ENCODE measurements at regions not wholly inside any gene's neighbourhood (a gene's known extent, or its start where the extent isn't known, plus 50 kb on each side); places are given as distances from the start of the nearest gene placed in this dataset.

DNA sequence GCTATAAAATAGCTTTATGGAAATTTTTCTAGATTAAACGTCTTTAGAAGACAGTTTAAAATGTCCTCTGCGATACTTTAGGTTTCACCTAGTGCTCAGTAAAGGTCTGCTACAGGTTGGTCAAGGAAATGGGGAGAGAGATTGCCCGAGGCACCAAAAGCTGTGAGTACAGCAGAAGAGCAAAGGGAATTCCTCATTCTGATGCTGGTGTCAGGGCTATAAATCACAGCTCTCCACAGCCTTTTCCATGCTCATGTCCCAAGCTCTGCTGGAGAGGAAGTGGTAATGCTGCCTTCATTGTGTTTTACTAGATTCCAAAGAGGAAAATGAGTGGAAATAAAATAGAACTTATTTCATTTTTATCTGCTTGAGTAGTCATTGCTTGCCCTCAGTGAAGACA is 2060.4 kb downstream of the ARAP2 start:
- ATAC-seq (ENCODE audit: low FRiP score in 2 of 2) (no peak), DNase-seq (no peak)
- H3K27me3 ChIP-seq = no peaks in the 10 kb centered on the region
- 78 to 81% methylated on average over 3 of the region's 3 CpGs for WGBS, 2 donors
- no peak for TF ChIP-seq EP300 (IDR thresholded peaks at IDR 0.05)
- TF ChIP-seq POLR2AphosphoS5 (IDR thresholded peaks at IDR 0.05) = no peak
- no peak for TF ChIP-seq POLR2A (IDR thresholded peaks at IDR 0.05)
- TF ChIP-seq, protein P1, sequence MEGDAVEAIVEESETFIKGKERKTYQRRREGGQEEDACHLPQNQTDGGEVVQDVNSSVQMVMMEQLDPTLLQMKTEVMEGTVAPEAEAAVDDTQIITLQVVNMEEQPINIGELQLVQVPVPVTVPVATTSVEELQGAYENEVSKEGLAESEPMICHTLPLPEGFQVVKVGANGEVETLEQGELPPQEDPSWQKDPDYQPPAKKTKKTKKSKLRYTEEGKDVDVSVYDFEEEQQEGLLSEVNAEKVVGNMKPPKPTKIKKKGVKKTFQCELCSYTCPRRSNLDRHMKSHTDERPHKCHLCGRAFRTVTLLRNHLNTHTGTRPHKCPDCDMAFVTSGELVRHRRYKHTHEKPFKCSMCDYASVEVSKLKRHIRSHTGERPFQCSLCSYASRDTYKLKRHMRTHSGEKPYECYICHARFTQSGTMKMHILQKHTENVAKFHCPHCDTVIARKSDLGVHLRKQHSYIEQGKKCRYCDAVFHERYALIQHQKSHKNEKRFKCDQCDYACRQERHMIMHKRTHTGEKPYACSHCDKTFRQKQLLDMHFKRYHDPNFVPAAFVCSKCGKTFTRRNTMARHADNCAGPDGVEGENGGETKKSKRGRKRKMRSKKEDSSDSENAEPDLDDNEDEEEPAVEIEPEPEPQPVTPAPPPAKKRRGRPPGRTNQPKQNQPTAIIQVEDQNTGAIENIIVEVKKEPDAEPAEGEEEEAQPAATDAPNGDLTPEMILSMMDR (IDR thresholded peaks at IDR 0.05) = no peak
- H3K4me3 ChIP-seq = no peak overlapping the region
- no peaks in the 10 kb centered on the region for H3K4me1 ChIP-seq
- H3K36me3 ChIP-seq = no peaks in the 10 kb centered on the region
- H3K27ac ChIP-seq = no peak overlapping the region
- no peaks in the 10 kb centered on the region for H3K9me3 ChIP-seq

DNA sequence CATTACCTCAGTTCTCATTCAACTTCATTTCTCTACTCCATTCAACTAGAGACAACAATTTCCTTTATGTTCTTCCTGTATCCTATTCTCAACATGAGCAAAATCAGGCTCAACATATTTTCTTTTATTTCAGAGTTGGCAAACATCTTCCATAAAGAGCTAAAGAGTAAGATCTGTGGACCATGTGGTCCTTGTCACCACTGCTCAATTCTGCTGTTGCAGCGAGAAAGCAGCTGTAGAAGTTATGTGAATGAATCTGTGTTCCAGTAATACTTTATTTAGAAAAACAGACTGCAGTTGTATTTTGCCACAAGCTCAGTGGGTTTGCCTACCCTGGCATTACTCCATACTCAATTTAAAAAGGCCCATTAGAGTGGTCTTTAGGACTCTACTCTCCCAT is 2057.3 kb downstream of the ARAP2 start:
- TF ChIP-seq POLR2A (IDR thresholded peaks at IDR 0.05) (no peak), EP300 (IDR thresholded peaks at IDR 0.05) (no peak), POLR2AphosphoS5 (IDR thresholded peaks at IDR 0.05) (no peak)
- TF ChIP-seq, protein P1 (IDR thresholded peaks at IDR 0.05) = no peak
- DNase-seq (no peak), ATAC-seq (ENCODE audit: low FRiP score in 2 of 2) (no peak)
- WGBS, 2 donors = 67 to 76% methylated on average over 1 of the region's 1 CpG
- H3K36me3 ChIP-seq = no peaks in the 10 kb centered on the region
- H3K27me3 ChIP-seq = no peaks in the 10 kb centered on the region
- H3K4me3 ChIP-seq = no peak overlapping the region
- no peaks in the 10 kb centered on the region for H3K9me3 ChIP-seq
- no peak overlapping the region for H3K27ac ChIP-seq
- no peaks in the 10 kb centered on the region for H3K4me1 ChIP-seq

DNA sequence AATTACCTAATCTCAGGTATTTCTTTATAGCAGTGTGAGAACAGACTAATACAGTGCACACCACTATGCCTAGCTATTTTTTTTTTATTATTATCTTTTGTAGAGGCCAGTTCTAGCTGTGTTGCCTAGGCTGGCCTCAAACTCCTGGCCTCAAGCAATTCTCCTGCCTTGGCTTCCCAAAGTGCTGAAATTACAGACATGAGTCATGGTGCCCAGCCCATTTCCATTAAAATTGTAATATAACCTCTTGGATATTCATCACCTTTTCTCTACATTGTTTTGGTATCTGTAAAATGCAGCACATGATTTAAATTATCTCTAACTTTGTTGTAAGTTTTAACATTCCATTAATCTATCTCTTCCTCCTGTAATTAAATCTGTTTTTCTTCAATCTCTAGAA is 2052.9 kb downstream of the ARAP2 start:
- no peaks in the 10 kb centered on the region for H3K27me3 ChIP-seq
- no peaks in the 10 kb centered on the region for H3K9me3 ChIP-seq
- TF ChIP-seq POLR2AphosphoS5 (IDR thresholded peaks at IDR 0.05) (no peak), POLR2A (IDR thresholded peaks at IDR 0.05) (no peak), EP300 (IDR thresholded peaks at IDR 0.05) (no peak)
- TF ChIP-seq, protein P1 (IDR thresholded peaks at IDR 0.05) = no peak
- no peaks in the 10 kb centered on the region for H3K36me3 ChIP-seq
- H3K4me1 ChIP-seq = no peaks in the 10 kb centered on the region
- DNase-seq (no peak), ATAC-seq (ENCODE audit: low FRiP score in 2 of 2) (no peak)
- H3K27ac ChIP-seq = no peak overlapping the region
- no peak overlapping the region for H3K4me3 ChIP-seq

DNA sequence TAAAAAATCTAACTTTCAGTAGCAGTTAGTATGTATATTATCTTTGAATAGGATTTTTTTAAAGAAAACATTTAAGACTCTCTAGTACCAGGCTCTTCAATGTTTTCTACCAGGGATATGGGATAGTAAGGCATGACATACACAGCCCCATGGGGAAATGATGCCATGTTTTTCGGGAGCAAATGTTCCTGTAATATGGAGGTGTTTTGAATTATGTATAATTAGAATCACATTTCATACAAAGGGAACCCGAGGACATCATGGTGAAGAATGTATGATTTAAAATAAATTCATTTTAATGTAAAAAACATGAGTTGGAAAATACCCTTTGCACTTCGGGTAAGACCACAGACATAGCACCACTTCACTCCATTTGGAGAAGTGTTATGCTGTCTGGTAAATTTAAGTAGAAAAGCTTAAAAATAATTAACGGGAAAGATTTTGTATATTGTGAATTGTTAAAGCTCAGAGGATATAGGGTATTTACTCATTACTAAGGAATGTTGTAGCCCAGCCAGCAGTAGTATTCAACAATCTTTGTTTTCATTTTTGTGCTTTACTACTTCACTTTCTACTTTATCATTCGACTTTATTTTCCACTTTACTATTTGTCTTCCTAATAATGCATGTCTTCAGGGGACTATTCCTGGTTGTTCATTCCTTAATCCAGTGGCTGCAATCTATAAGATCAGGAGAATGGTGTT is 2050.7 kb downstream of the ARAP2 start:
- Histone ChIP-seq H3K4me3 (no peak overlapping the region), H3K27ac (no peak overlapping the region), H3K4me1 (no peaks in the 10 kb centered on the region), H3K36me3 (no peaks in the 10 kb centered on the region), H3K27me3 (no peaks in the 10 kb centered on the region), H3K9me3 (no peaks in the 10 kb centered on the region)
- ATAC-seq (ENCODE audit: low FRiP score in 2 of 2) (no peak), DNase-seq (no peak)
- 70 to 84% methylated on average over 5 of the region's 5 CpGs for WGBS, 2 donors
- no peak for TF ChIP-seq POLR2AphosphoS5 (IDR thresholded peaks at IDR 0.05)
- TF ChIP-seq, protein P1 (IDR thresholded peaks at IDR 0.05) = no peak
- no peak for TF ChIP-seq POLR2A (IDR thresholded peaks at IDR 0.05)
- no peak for TF ChIP-seq EP300 (IDR thresholded peaks at IDR 0.05)

DNA sequence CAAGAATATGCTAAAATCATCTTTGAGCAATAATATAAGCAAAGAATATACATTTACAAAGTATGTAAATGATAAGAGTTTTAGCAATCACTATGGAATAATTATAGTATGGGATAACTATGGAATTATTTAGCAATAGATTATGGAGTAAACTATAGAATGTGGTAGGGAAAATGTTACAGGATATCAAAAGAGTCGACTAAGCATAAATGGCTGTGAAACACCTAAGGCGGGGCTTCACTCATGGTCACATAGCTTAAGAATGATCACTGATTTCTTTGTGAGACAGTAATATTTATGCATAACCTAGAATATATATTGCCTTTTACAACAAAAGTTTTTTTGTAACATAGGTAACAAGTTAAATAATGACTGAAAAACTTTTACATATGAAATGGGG is 2049.7 kb downstream of the ARAP2 start:
- 89 to 93% methylated on average over 2 of the region's 2 CpGs for WGBS, 2 donors
- DNase-seq (no peak), ATAC-seq (ENCODE audit: low FRiP score in 2 of 2) (no peak)
- Histone ChIP-seq H3K4me3 (no peak overlapping the region), H3K4me1 (no peaks in the 10 kb centered on the region), H3K27me3 (no peaks in the 10 kb centered on the region), H3K36me3 (no peaks in the 10 kb centered on the region), H3K27ac (no peak overlapping the region), H3K9me3 (no peaks in the 10 kb centered on the region)
- TF ChIP-seq POLR2A (IDR thresholded peaks at IDR 0.05) (no peak), EP300 (IDR thresholded peaks at IDR 0.05) (no peak), POLR2AphosphoS5 (IDR thresholded peaks at IDR 0.05) (no peak)
- TF ChIP-seq, protein P1 (IDR thresholded peaks at IDR 0.05) = no peak
